RWPE2 (cell line): ENCODE measurements at regions not wholly inside any gene's neighbourhood (a gene's known extent, or its start where the extent isn't known, plus 50 kb on each side); places are given as distances from the start of the nearest gene placed in this dataset.

Experiments used
- ATAC-seq: fragments of 200-7000 bp; cut with Tn5 transposase; 3 replicates; pipeline ENCODE4 v1.9.1; 2021; ENCODE audit warnings: low read depth
- DNase-seq: peaks from one replicate; pipeline ENCODE4 v3.0.0-alpha.2; 2020; ENCODE audit warnings: low spot score
- H3K27ac ChIP-seq: fragments of 450-650 bp; 2 replicates; pipeline ENCODE4 v1.5.1; 2017; ENCODE audit warnings: mild to moderate bottlenecking; ENCODE audit not compliant: poor library complexity, severe bottlenecking
- H3K27me3 ChIP-seq: fragments of 250-450 bp; sonication (Bioruptor Pico); 2 replicates; pipeline ENCODE4 v1.5.1; 2021; ENCODE audit warnings: mild to moderate bottlenecking, moderate library complexity; ENCODE audit not compliant: insufficient read depth, poor library complexity, severe bottlenecking
- H3K36me3 ChIP-seq: fragments of 250-450 bp; sonication (Bioruptor Pico); 2 replicates; pipeline ENCODE4 v1.5.1; 2020; ENCODE audit warnings: low read depth, mild to moderate bottlenecking, moderate library complexity
- H3K4me1 ChIP-seq: fragments of 250-450 bp; sonication (Bioruptor Pico); 2 replicates; pipeline ENCODE4 v1.5.1; 2021; ENCODE audit warnings: mild to moderate bottlenecking, moderate library complexity; ENCODE audit not compliant: insufficient read depth, poor library complexity, severe bottlenecking
- H3K4me3 ChIP-seq: fragments of 250-450 bp; sonication (Bioruptor Pico); 2 replicates; pipeline ENCODE4 v1.5.1; 2021; ENCODE audit warnings: mild to moderate bottlenecking, moderate library complexity; ENCODE audit not compliant: severe bottlenecking
- H3K9me3 ChIP-seq: fragments of 250-450 bp; sonication (Bioruptor Pico); 2 replicates; pipeline ENCODE4 v1.5.1; 2021; ENCODE audit warnings: mild to moderate bottlenecking, moderate library complexity; ENCODE audit not compliant: severe bottlenecking
- CTCF ChIP-seq: fragments of 450-650 bp; IDR thresholded peaks from one replicate; pipeline ENCODE4 v1.5.1; 2017; ENCODE audit warnings: mild to moderate bottlenecking, moderate library complexity; ENCODE audit not compliant: poor library complexity, severe bottlenecking

DNA sequence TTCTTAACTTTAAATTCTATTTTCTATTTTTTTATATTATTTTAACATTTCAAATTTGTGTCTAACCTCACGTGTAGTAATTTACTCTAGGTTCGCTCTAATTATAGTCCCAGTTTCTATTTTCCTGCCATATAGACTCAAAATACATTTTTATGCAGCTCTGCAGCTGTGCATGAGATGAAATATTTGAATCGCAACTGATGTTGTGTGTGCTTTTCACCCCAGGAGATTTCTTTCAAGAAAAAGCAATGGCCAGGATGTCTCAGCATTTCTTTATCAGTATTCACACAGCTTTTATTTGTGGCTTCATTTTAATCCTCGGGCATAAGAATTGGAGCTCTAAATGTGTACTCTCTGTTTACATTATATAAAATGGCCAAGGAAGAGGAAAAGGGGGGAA lies 157.6 kb downstream of the HDGFL1 start:
- DNase-seq (no peak), ATAC-seq (no peak)
- H3K36me3 ChIP-seq = no peaks in the 10 kb centered on the region
- H3K4me1 ChIP-seq = no peaks in the 10 kb centered on the region
- peaks cover 6% of the 10 kb centered on the region for H3K9me3 ChIP-seq
- no peak for TF ChIP-seq CTCF
- no peaks in the 10 kb centered on the region for H3K27me3 ChIP-seq
- no peak overlapping the region for H3K27ac ChIP-seq
- no peak overlapping the region for H3K4me3 ChIP-seq

DNA sequence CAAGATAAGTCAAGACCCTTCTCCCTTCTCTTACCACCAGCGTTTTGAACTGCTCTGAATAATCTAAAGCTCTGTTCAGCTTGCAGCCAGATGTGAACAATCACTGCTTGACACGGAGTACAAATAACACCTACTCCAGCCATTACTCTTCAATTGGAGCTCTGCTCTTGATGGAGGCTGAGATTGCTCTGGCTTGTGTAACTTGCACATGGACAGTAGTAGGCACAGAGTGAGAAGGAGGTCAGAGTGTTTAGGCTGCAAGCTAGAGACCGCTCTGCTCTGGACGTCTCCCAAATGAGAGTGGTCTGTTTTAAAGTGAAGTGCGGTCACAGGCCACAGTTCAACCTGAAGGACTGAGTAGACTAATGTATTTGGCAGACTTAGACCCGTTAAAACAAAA lies 158.3 kb downstream of the HDGFL1 start:
- no peaks in the 10 kb centered on the region for H3K36me3 ChIP-seq
- H3K4me3 ChIP-seq = no peak overlapping the region
- no peaks in the 10 kb centered on the region for H3K27me3 ChIP-seq
- no peaks in the 10 kb centered on the region for H3K4me1 ChIP-seq
- no peak overlapping the region for H3K27ac ChIP-seq
- H3K9me3 ChIP-seq = peaks cover 3% of the 10 kb centered on the region
- ATAC-seq = no peak
- TF ChIP-seq CTCF = no peak
- no peak for DNase-seq

DNA sequence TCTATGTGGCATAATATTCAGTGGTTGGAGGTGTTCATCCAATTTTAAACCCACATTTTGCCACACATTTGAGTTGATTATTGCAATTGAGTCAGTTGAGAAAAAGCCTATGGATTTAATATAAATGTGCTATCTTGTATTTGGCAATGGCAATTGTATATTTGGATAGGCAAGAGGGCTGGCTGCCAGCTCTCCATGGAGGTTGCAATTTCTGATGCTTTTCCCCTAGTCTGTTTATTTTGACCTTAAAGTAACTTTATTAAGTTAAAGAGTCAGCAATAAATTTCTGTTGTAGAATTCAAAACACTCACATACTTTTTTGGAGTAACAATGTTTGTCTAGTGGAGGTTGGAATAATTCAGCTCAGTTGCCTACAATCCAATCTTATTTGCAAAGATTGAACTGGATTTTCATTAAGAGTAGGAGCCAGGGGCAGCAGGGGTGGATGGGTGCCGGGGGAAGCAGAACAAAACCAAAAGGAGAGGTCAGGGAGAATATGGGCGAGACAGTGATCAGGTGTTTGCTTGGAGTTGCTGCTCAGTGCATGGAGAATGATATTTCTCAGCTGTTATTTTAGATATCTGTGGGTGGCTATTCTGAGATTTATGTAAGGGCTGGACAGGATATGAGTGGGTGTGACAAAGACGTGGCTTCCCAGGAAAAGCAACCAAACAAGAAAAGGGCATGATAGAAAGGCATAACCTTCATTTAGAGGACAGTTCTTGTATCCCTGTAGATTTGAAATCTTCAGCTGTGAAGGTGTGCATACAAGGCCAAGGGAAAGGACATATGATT lies 163.0 kb downstream of the HDGFL1 start:
- no peaks in the 10 kb centered on the region for H3K36me3 ChIP-seq
- no peaks in the 10 kb centered on the region for H3K27me3 ChIP-seq
- DNase-seq = no peak
- ATAC-seq = no peak
- no peaks in the 10 kb centered on the region for H3K4me1 ChIP-seq
- no peaks in the 10 kb centered on the region for H3K9me3 ChIP-seq
- no peak overlapping the region for H3K4me3 ChIP-seq
- no peak overlapping the region for H3K27ac ChIP-seq
- no peak for TF ChIP-seq CTCF

DNA sequence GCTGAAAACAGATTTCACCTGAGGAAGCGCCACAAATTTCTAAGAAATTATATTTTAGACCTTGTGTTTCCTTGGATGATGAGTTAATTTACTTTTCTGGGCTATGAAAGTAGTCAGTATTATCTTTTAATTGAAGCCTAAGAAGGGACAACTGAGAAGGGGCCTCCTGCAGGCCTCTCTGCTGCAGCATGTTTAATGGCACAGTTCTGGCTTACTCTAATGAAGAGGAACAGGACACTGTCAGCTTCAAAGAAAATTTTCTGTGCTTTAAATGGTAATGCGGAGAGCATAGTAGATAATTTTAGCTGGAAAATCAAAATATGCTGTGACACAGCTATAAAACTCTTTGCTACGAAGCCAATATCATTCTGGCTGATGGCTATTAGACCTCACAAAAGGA lies 167.4 kb downstream of the HDGFL1 start:
- Histone ChIP-seq H3K9me3 (no peaks in the 10 kb centered on the region), H3K27me3 (no peaks in the 10 kb centered on the region), H3K36me3 (no peaks in the 10 kb centered on the region), H3K4me1 (peaks cover 3% of the 10 kb centered on the region), H3K4me3 (no peak overlapping the region), H3K27ac (no peak overlapping the region)
- TF ChIP-seq CTCF = no peak
- ATAC-seq (no peak), DNase-seq (no peak)

- DNase-seq = no peak
- Histone ChIP-seq H3K27ac (no peak overlapping the region), H3K9me3 (no peaks in the 10 kb centered on the region), H3K36me3 (no peaks in the 10 kb centered on the region), H3K4me1 (peaks cover 3% of the 10 kb centered on the region), H3K27me3 (no peaks in the 10 kb centered on the region), H3K4me3 (no peak overlapping the region)
- peak; percentile 39 for TF ChIP-seq CTCF
- ATAC-seq = no peak
These were observed 168.0 kb downstream of the HDGFL1 start for GRCh38 chr6:22737331-22737730.
